OCI-LY3 (cell line): ENCODE measurements at regions not wholly inside any gene's neighbourhood (a gene's known extent, or its start where the extent isn't known, plus 50 kb on each side); places are given as distances from the start of the nearest gene placed in this dataset.

Experiments used
- H2AFZ ChIP-seq: fragments of 200-600, 300-600 bp; shearing (Covaris generic); 2 replicates; pipeline ENCODE4 v1.6.0; 2014; ENCODE audit warnings: antibody characterized with exemption, low read depth, low read length
- H3K27ac ChIP-seq: fragments of 200-600, 300-600 bp; sonication (generic); 2 replicates; pipeline ENCODE4 v1.5.1; 2014; ENCODE audit warnings: mild to moderate bottlenecking, low read length, moderate library complexity, mixed read lengths
- H3K27me3 ChIP-seq: fragments of 200-600, 300-600 bp; sonication (generic); 2 replicates; pipeline ENCODE4 v1.6.1; 2014; ENCODE audit warnings: low read depth, low read length, mixed read lengths
- H3K36me3 ChIP-seq: fragments of 200-600, 300-600 bp; sonication (generic); replicated peaks from 2 replicates; pipeline ENCODE3; 2014; ENCODE audit warnings: low read depth, low read length, mixed read lengths
- H3K4me1 ChIP-seq: fragments of 300-600, 200-600 bp; sonication (generic); 2 replicates; pipeline ENCODE4 v1.6.1; 2014; ENCODE audit warnings: low read length, mixed read lengths
- H3K4me2 ChIP-seq: fragments of 200-600, 300-600 bp; sonication (generic); 2 replicates; pipeline ENCODE4 v1.6.1; 2014; ENCODE audit warnings: low read length, mixed read lengths
- H3K4me3 ChIP-seq: fragments of 300-600, 200-600 bp; sonication (generic); 2 replicates; pipeline ENCODE4 v1.5.1; 2014; ENCODE audit warnings: antibody characterized with exemption, mild to moderate bottlenecking, low read length, moderate library complexity
- H3K79me2 ChIP-seq: fragments of 300-600, 200-600 bp; shearing (Covaris generic); 2 replicates; pipeline ENCODE4 v1.6.1; 2014; ENCODE audit warnings: mild to moderate bottlenecking, low read length, mixed read lengths
- H3K9ac ChIP-seq: fragments of 300-600, 200-600 bp; shearing (Covaris generic); 2 replicates; pipeline ENCODE4 v1.6.0; 2014; ENCODE audit warnings: mild to moderate bottlenecking, low read length, moderate library complexity
- H3K9me3 ChIP-seq: fragments of 200-600, 300-600 bp; shearing (Covaris generic); 2 replicates; pipeline ENCODE4 v1.6.1; 2014; ENCODE audit warnings: low read length, mixed read lengths; ENCODE audit not compliant: insufficient read depth
- H4K20me1 ChIP-seq: fragments of 200-600, 300-600 bp; sonication (generic); 2 replicates; pipeline ENCODE4 v1.6.1; 2016; ENCODE audit warnings: low read length, mixed read lengths; ENCODE audit not compliant: insufficient read depth
- CTCF ChIP-seq: fragments of 200-600, 300-600 bp; sonication (generic); IDR thresholded peaks from 2 replicates; pipeline ENCODE4 v1.5.1; 2014; ENCODE audit warnings: antibody characterized with exemption, low read length, low read depth
- EZH2phosphoT487 ChIP-seq: fragments of 200-600 bp; shearing (Covaris generic); IDR thresholded peaks from 2 replicates; pipeline ENCODE4 v1.6.1; 2018; ENCODE audit warnings: antibody characterized with exemption, mixed run types, low read depth

GRCh38 chrX:134180601-134181274 lies 56.2 kb upstream of the CCDC160 start:
- Histone ChIP-seq H3K27ac (no peak overlapping the region), H3K4me3 (no peak overlapping the region), H3K4me1 (no peaks in the 10 kb centered on the region)

DNA sequence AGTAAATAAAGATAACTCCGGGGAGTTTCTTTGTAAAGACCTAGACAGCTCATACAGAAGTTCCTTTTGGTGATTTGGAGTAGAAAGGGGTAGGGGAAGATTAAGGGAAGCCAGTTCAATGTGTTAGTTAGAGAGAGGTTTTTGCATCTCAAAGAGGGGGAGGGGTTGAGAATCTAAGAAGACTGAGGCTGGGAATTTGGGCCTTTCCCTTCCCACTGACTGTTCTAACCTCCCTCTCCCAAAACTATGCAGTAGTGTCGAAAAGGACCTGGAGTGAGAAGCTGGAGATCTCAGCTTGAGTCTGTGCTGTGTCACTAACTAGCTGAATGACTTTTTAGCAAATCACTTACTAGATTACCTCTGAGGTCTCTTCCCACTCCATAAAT lies 55.7 kb upstream of the CCDC160 start:
- H3K27me3 ChIP-seq, result peaks cover 11% of the 10 kb centered on the region
- no peaks in the 10 kb centered on the region for H3K9me3 ChIP-seq
- H3K36me3 ChIP-seq, result no peaks in the 10 kb centered on the region
- no peak overlapping the region for H3K9ac ChIP-seq
- no peaks in the 10 kb centered on the region for H3K79me2 ChIP-seq
- no peaks in the 10 kb centered on the region for H4K20me1 ChIP-seq
- no peak overlapping the region for H3K27ac ChIP-seq
- no peaks in the 10 kb centered on the region for H3K4me1 ChIP-seq
- no peak overlapping the region for H3K4me3 ChIP-seq
- no peak overlapping the region for H2AFZ ChIP-seq
- H3K4me2 ChIP-seq, result no peak overlapping the region
- TF ChIP-seq CTCF, result no peak
- no peak for TF ChIP-seq EZH2phosphoT487

More at GRCh38 chrX:134180601-134181274, 56.2 kb upstream of the CCDC160 start:
- Histone ChIP-seq H3K9ac (no peak overlapping the region), H3K9me3 (no peaks in the 10 kb centered on the region), H3K27me3 (peaks cover 6% of the 10 kb centered on the region), H3K36me3 (no peaks in the 10 kb centered on the region), H3K79me2 (no peaks in the 10 kb centered on the region), H2AFZ (no peak overlapping the region), H4K20me1 (no peaks in the 10 kb centered on the region), H3K4me2 (no peak overlapping the region)
- no peak for TF ChIP-seq EZH2phosphoT487
- TF ChIP-seq CTCF, result no peak

GRCh38 chrX:134183665-134184064 lies 53.3 kb upstream of the CCDC160 start:
- no peaks in the 10 kb centered on the region for H4K20me1 ChIP-seq
- peaks cover 9% of the 10 kb centered on the region for H3K4me1 ChIP-seq
- no peaks in the 10 kb centered on the region for H3K36me3 ChIP-seq
- no peak overlapping the region for H3K9ac ChIP-seq
- TF ChIP-seq EZH2phosphoT487, result no peak
- no peak for TF ChIP-seq CTCF
- H3K27me3 ChIP-seq, result peaks cover 26% of the 10 kb centered on the region
- H3K27ac ChIP-seq, result no peak overlapping the region
- no peak overlapping the region for H3K4me2 ChIP-seq
- no peak overlapping the region for H2AFZ ChIP-seq
- no peaks in the 10 kb centered on the region for H3K79me2 ChIP-seq
- no peaks in the 10 kb centered on the region for H3K9me3 ChIP-seq
- no peak overlapping the region for H3K4me3 ChIP-seq

DNA sequence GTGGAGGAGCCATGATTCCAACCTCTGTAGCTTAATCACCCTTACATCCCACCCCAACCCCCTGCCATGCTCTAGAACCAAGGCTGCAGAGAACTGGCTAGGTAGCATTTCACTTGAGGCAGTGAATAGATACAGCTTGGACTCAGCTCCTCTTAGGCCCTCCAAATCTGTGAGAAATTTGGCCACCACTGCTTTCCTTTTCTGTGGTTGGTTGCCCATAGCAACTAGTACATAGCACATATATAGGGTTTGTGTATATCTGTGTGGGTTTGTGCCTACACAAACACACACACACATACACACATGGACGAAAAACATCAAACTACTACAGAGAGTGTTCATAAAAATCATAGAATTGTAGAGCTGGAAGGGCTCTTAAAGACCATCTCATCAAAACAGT lies 52.0 kb upstream of the CCDC160 start:
- no peaks in the 10 kb centered on the region for H3K36me3 ChIP-seq
- H3K4me2 ChIP-seq, result no peak overlapping the region

More for the DNA sequence above, 52.0 kb upstream of the CCDC160 start:
- Histone ChIP-seq H3K9ac (no peak overlapping the region), H3K79me2 (no peaks in the 10 kb centered on the region), H3K27ac (no peak overlapping the region), H2AFZ (no peak overlapping the region), H3K4me3 (no peak overlapping the region), H3K27me3 (peaks cover 34% of the 10 kb centered on the region), H3K4me1 (peaks cover 9% of the 10 kb centered on the region), H4K20me1 (no peaks in the 10 kb centered on the region), H3K9me3 (no peaks in the 10 kb centered on the region)
- TF ChIP-seq EZH2phosphoT487, result no peak
- no peak for TF ChIP-seq CTCF
